Adrenal gland (tissue), 9 donors: ENCODE measurements at regions not wholly inside any gene's neighbourhood (a gene's known extent, or its start where the extent isn't known, plus 50 kb on each side); places are given as distances from the start of the nearest gene placed in this dataset.

Experiments used
- DNase-seq, 7 donors: peaks; one replicate each; pipeline ENCODE4 v3.0.0-alpha.2; 2019 to 2020
- H3K27ac ChIP-seq, 5 donors: fragments of 200-600 bp; sonication (generic) in 4 of 5; 1 replicate in 3 of 5; 2 replicates in 2 of 5; pipeline versions ENCODE4 v1.5.1 to v1.8.0; 2016 to 2020; ENCODE audit warnings: mild to moderate bottlenecking in 1 of 5
- H3K27me3 ChIP-seq: fragments of 200-600 bp; 2 replicates; pipeline ENCODE4 v1.8.0; 2021
- H3K36me3 ChIP-seq, 2 donors: fragments of 200-600 bp; replicated peaks in 1 of 2; 1 replicate in 1 of 2; 2 replicates in 1 of 2; pipeline versions ENCODE4 v1.5.1 to v1.8.0; 2018 to 2022
- H3K4me1 ChIP-seq, 2 donors: fragments of 200-600 bp; replicated peaks in 1 of 2; 1 replicate in 1 of 2; 2 replicates in 1 of 2; pipeline versions ENCODE4 v1.5.1 to v1.8.0; 2018 to 2021
- H3K4me3 ChIP-seq, 4 donors: fragments of 200-600 bp; sonication (generic) in 3 of 4; one replicate each; pipeline ENCODE4 v1.5.1; 2016 to 2018
- H3K9me3 ChIP-seq, 3 donors: fragments of 200-600 bp; sonication (generic) in 1 of 3; replicated peaks in 1 of 3; 1 replicate in 2 of 3; 2 replicates in 1 of 3; pipeline versions ENCODE4 v1.5.1 to v1.8.0; 2016 to 2021
- CTCF ChIP-seq, 6 experiments: fragments of 450-650 bp in 4 of 6; fragments of 200-600 bp in 2 of 6; sonication (generic) in 1 of 6; IDR thresholded peaks; 1 replicate in 5 of 6; 2 replicates in 1 of 6; pipeline versions ENCODE4 v1.5.1 to v1.8.0; 2016 to 2021; ENCODE audit warnings: antibody characterized with exemption in 6 of 6, mild to moderate bottlenecking in 2 of 6, moderate library complexity in 1 of 6
- POLR2A ChIP-seq, 2 donors: fragments of 450-650 bp; IDR thresholded peaks; one replicate each; pipeline ENCODE4 v1.6.1; 2017; ENCODE audit warnings: antibody characterized with exemption in 2 of 2, mild to moderate bottlenecking in 2 of 2, moderate library complexity in 1 of 2
- WGBS, 4 donors: extraction: QIAGEN DNeasy Blood & Tissue Kit in 2 of 4; methylation state at CpG; one replicate each; pipeline versions ENCODE4 v1.1.5 to v1.1.7; 2013 to 2017; 5-methylcytosine and 5-hydroxymethylcytosine counted together
- intact Hi-C, 2 donors: fragments of 100-400 bp; cut with DNase I; formaldehyde crosslinking; loops; one replicate each; pipeline versions ENCODE4 v1.14.1 to v1.15.0; 2022 to 2023
- donor health status: healthy with polysubstance abuse.
- donor health status: Bipolar disorder and iron deficiency.
- donor health status: DM: yes; HTN: yes; CAD: no.
- donor health status: DM: no; HTN: no; CAD: no.
- donor health status: DM: no; HTN: no; CAD: no.

- no peaks in the 10 kb centered on the region for H3K4me1 ChIP-seq
- no peak for DNase-seq
- no peaks in the 10 kb centered on the region for H3K36me3 ChIP-seq
- 56 to 67% (median 64%) methylated on average over 4 of the region's 4 CpGs for whole genome bisulfite sequencing, 4 donors
- intact Hi-C loops, result no loop called here
- TF ChIP-seq POLR2A (IDR thresholded peaks at IDR 0.05), result no peak
- no peak for TF ChIP-seq CTCF (IDR thresholded peaks at IDR 0.05)
- no peaks in the 10 kb centered on the region for H3K9me3 ChIP-seq
- no peak overlapping the region for H3K27ac ChIP-seq
- no peak overlapping the region for H3K4me3 ChIP-seq
- no peaks in the 10 kb centered on the region for H3K27me3 ChIP-seq
Measured at GRCh38 chr10:81306971-81307782, 567.8 kb upstream of the NRG3 start.

GRCh38 chr10:81309041-81309552, 565.9 kb upstream of the NRG3 start:
- 89 to 100% (median 93%) methylated on average over 3 to 38 of the region's 38 CpGs for WGBS, 4 donors
- intact Hi-C loops, result no loop called here
- H3K9me3 ChIP-seq, result no peaks in the 10 kb centered on the region

GRCh38 chr10:81314471-81314870, 560.5 kb upstream of the NRG3 start:
- Histone ChIP-seq H3K27ac (no peak overlapping the region), H3K36me3 (no peaks in the 10 kb centered on the region), H3K27me3 (no peaks in the 10 kb centered on the region), H3K4me1 (no peaks in the 10 kb centered on the region), H3K4me3 (no peak overlapping the region), H3K9me3 (no peaks in the 10 kb centered on the region)
- WGBS, 4 donors, result 55 to 69% (median 61%) methylated on average over 2 of the region's 2 CpGs
- intact Hi-C loops, result no loop called here
- DNase-seq, result no peak
- no peak for TF ChIP-seq POLR2A (IDR thresholded peaks at IDR 0.05)
- no peak for TF ChIP-seq CTCF (IDR thresholded peaks at IDR 0.05)

More at GRCh38 chr10:81309041-81309552, 565.9 kb upstream of the NRG3 start:
- DNase-seq, result no peak
- H3K27me3 ChIP-seq, result no peaks in the 10 kb centered on the region
- H3K27ac ChIP-seq, result no peak overlapping the region
- no peak overlapping the region for H3K4me3 ChIP-seq
- H3K4me1 ChIP-seq, result no peaks in the 10 kb centered on the region
- H3K36me3 ChIP-seq, result no peaks in the 10 kb centered on the region
- TF ChIP-seq CTCF (IDR thresholded peaks at IDR 0.05) (no peak), POLR2A (IDR thresholded peaks at IDR 0.05) (no peak)

GRCh38 chr10:81315026-81315425, 560.0 kb upstream of the NRG3 start:
- WGBS, 4 donors, result 71 to 77% (median 74%) methylated on average over 3 of the region's 3 CpGs
- no peaks in the 10 kb centered on the region for H3K4me1 ChIP-seq
- DNase-seq, result no peak
- H3K36me3 ChIP-seq, result no peaks in the 10 kb centered on the region
- TF ChIP-seq POLR2A (IDR thresholded peaks at IDR 0.05) (no peak), CTCF (IDR thresholded peaks at IDR 0.05) (no peak)
- H3K27ac ChIP-seq, result no peak overlapping the region
- intact Hi-C loops, result no loop called here
- no peak overlapping the region for H3K4me3 ChIP-seq
- no peaks in the 10 kb centered on the region for H3K27me3 ChIP-seq
- no peaks in the 10 kb centered on the region for H3K9me3 ChIP-seq
